GM12878 (cell line): ENCODE measurements at regions not wholly inside any gene's neighbourhood (a gene's known extent, or its start where the extent isn't known, plus 50 kb on each side); places are given as distances from the start of the nearest gene placed in this dataset.

Source experiments
- ATAC-seq: fragments of 200-7000 bp; cut with Tn5 transposase; 3 replicates; pipeline ENCODE4 v1.9.1; 2020; ENCODE audit warnings: mild to moderate bottlenecking, moderate library complexity
- BruUV-seq: library from RNA; stranded (reverse); fragments of 400-500 nt; replicated peaks from 2 replicates; lab custom pipeline; 2021; lab: Mats Ljungman, UMichigan
- CTCF ChIA-PET: fragments of 300-600 bp; sonication (Branson Sonifier 250); formaldehyde crosslinking; extraction: SDS; loops from one replicate; lab custom pipeline; 2021; ENCODE audit warnings: inconsistent platforms; lab: Yijun Ruan, JAX
- POLR2A ChIA-PET: fragments of 350-600 bp; formaldehyde crosslinking; extraction: SDS; loops from one replicate; lab custom pipeline; 2021; ENCODE audit warnings: inconsistent platforms; lab: Charles Lee
- RAD21 ChIA-PET: fragments of 300-600 bp; sonication (Branson Sonifier 250); formaldehyde crosslinking; loops from one replicate; lab custom pipeline; 2023; ENCODE audit warnings: antibody characterized with exemption; ENCODE audit not compliant: unreplicated experiment; lab: Charles Lee
- SMC1A ChIA-PET: fragments of 300-600 bp; sonication (Branson Sonifier 250); formaldehyde crosslinking; loops from one replicate; lab custom pipeline; 2023; ENCODE audit not compliant: unreplicated experiment, uncharacterized antibody; lab: Charles Lee
- DNase-seq: peaks from one replicate; pipeline ENCODE4 v3.0.0-alpha.2; 2011; ENCODE audit warnings: low read depth, low spot score
- FAIRE-seq: peaks from 3 replicates; lab custom pipeline; 2011; peaks lifted over from hg19 to GRCh38; lab: Jason Lieb, UNC
- H2AFZ ChIP-seq: 2 replicates; pipeline ENCODE4 v1.6.0; 2011; ENCODE audit warnings: low read depth, low read length, control low read depth; ENCODE audit not compliant: control insufficient read depth
- H3K27ac ChIP-seq: 2 replicates; pipeline ENCODE4 v1.5.1; 2011; ENCODE audit warnings: control low read depth; ENCODE audit not compliant: control insufficient read depth, insufficient read depth
- H3K27me3 ChIP-seq, 2 experiments: replicated peaks in 1 of 2; 2 replicates each; pipeline versions ENCODE4 v1.6.0 to v1.6.1; 2011; ENCODE audit warnings: low read length in 1 of 2; ENCODE audit not compliant: control insufficient read depth in 2 of 2, insufficient read depth in 2 of 2
- H3K36me3 ChIP-seq, 2 experiments: 2 replicates each; pipeline ENCODE4 v1.5.1; 2011; ENCODE audit warnings: low read length in 1 of 2; ENCODE audit not compliant: control insufficient read depth in 2 of 2, insufficient read depth in 2 of 2
- H3K4me1 ChIP-seq: 2 replicates; pipeline ENCODE4 v1.6.1; 2011; ENCODE audit warnings: mild to moderate bottlenecking, low read length, moderate library complexity, mixed read lengths; ENCODE audit not compliant: control insufficient read depth, insufficient read depth
- H3K4me2 ChIP-seq: 2 replicates; pipeline ENCODE4 v1.6.0; 2011; ENCODE audit warnings: control low read depth; ENCODE audit not compliant: control insufficient read depth, insufficient read depth
- H3K4me3 ChIP-seq: fragments of 200-600 bp; sonication (generic); 2 replicates; pipeline ENCODE4 v1.5.1; 2016
- H3K79me2 ChIP-seq: 2 replicates; pipeline ENCODE4 v1.6.0; 2011; ENCODE audit warnings: low read length; ENCODE audit not compliant: control insufficient read depth, insufficient read depth
- H3K9ac ChIP-seq: 2 replicates; pipeline ENCODE4 v1.8.0; 2011; ENCODE audit warnings: low read length, control low read depth, mixed read lengths; ENCODE audit not compliant: control insufficient read depth, insufficient read depth
- H3K9me3 ChIP-seq: replicated peaks from 3 replicates; pipeline ENCODE4 v1.5.1; 2011; ENCODE audit warnings: mild to moderate bottlenecking, low read length; ENCODE audit not compliant: control insufficient read depth, insufficient read depth
- H4K20me1 ChIP-seq: 2 replicates; pipeline ENCODE4 v1.6.0; 2011; ENCODE audit not compliant: control insufficient read depth, insufficient read depth
- BRCA1 ChIP-seq: IDR thresholded peaks from 2 replicates; pipeline ENCODE4 v1.6.1; 2011; ENCODE audit warnings: low read depth, low read length, improper control_type of control experiment
- CREB1 ChIP-seq: IDR thresholded peaks from 2 replicates; pipeline ENCODE4 v1.6.1; 2012; ENCODE audit warnings: low read depth, mild to moderate bottlenecking, inconsistent platforms
- NR2C1 ChIP-seq: fragments of 450-650 bp; IDR thresholded peaks from 2 replicates; pipeline ENCODE4 v1.6.1; 2017; ENCODE audit warnings: antibody characterized with exemption, mild to moderate bottlenecking, moderate library complexity
- PML ChIP-seq: IDR thresholded peaks from 2 replicates; pipeline ENCODE4 v1.6.1; 2012; ENCODE audit warnings: low read length, inconsistent platforms
- RUNX3 ChIP-seq: IDR thresholded peaks from 2 replicates; pipeline ENCODE4 v1.6.1; 2012; ENCODE audit warnings: low read length, inconsistent platforms
- SP1 ChIP-seq: IDR thresholded peaks from one replicate; pipeline ENCODE4 v1.6.1; 2011; ENCODE audit warnings: low read depth, low read length
- ZBED1 ChIP-seq: IDR thresholded peaks from 2 replicates; pipeline ENCODE4 v1.6.1; 2016; ENCODE audit warnings: borderline replicate concordance
- WGBS: methylation state at CpG from one replicate; pipeline ENCODE4 v1.1.6; 2016; ENCODE audit warnings: low lambda C conversion rate; ENCODE audit not compliant: insufficient replicate concordance, insufficient coverage; ENCODE audit errors: missing lambda C conversion rate; 5-methylcytosine and 5-hydroxymethylcytosine counted together
- in situ Hi-C: fragments of 300-500 bp; cut with MboI; formaldehyde crosslinking; loops from 9 replicates; pipeline ENCODE4 v1.14.3; 2018; ENCODE audit warnings: mixed read lengths
- intact Hi-C: fragments of 100-400 bp; cut with micrococcal nuclease; formaldehyde crosslinking; loops from one replicate; pipeline ENCODE4 v1.14.2; 2022; ENCODE audit not compliant: unreplicated experiment
- TF ChIP-seq, protein P1 (sequence below): IDR thresholded peaks from 2 replicates; pipeline ENCODE4 v1.6.1; 2012; ENCODE audit warnings: mild to moderate bottlenecking, low read depth, low read length
- TF ChIP-seq, protein P2 (sequence below): fragments of 450-650 bp; formaldehyde crosslinking; IDR thresholded peaks from 2 replicates; pipeline ENCODE4 v1.4.0; 2022; ENCODE audit warnings: mild to moderate bottlenecking, moderate library complexity

DNA sequence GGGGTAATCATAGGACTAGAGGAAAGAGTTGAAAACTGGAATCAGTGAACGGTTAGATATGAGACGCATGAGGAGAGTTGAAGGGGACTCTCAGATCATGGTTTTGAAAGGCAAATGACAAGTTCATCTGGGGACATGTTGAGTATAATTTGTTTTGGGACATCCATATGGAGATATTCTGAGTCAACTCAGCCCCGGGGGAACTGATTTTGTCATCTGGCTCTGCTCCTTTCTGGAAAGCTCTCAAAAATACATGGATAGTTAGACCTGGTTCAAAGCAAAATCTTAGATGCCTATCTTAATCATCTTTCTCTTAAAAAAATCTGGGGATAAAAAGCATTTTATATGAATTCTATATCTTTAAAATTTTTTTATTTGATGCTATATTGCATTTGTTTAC is 161.2 kb downstream of the SNX18 start:
- no TSS peak for BruUV-seq
- ATAC-seq (no peak), DNase-seq (no peak), FAIRE-seq (no peak)
- Histone ChIP-seq H3K9ac (no peak overlapping the region), H3K4me2 (no peak overlapping the region), H2AFZ (no peak overlapping the region), H3K4me3 (no peak overlapping the region), H3K9me3 (no peaks in the 10 kb centered on the region), H3K79me2 (no peaks in the 10 kb centered on the region), H3K27me3 (no peaks in the 10 kb centered on the region), H4K20me1 (no peaks in the 10 kb centered on the region), H3K27ac (no peak overlapping the region), H3K4me1 (0 out of 2 replicates have a peak, but pooled peaks cover 5% of the 10 kb centered on the region), H3K36me3 (no peaks in the 10 kb centered on the region)
- POLR2A ChIA-PET: no interaction called here
- SMC1A ChIA-PET: no interaction called here
- in situ Hi-C loops (no loop called here), intact Hi-C loops (no loop called here)
- no peak for TF ChIP-seq PML
- RAD21 ChIA-PET: no interaction called here
- CTCF ChIA-PET: no interaction called here
- 0% methylated on average over 3 of the region's 3 CpGs for WGBS

DNA sequence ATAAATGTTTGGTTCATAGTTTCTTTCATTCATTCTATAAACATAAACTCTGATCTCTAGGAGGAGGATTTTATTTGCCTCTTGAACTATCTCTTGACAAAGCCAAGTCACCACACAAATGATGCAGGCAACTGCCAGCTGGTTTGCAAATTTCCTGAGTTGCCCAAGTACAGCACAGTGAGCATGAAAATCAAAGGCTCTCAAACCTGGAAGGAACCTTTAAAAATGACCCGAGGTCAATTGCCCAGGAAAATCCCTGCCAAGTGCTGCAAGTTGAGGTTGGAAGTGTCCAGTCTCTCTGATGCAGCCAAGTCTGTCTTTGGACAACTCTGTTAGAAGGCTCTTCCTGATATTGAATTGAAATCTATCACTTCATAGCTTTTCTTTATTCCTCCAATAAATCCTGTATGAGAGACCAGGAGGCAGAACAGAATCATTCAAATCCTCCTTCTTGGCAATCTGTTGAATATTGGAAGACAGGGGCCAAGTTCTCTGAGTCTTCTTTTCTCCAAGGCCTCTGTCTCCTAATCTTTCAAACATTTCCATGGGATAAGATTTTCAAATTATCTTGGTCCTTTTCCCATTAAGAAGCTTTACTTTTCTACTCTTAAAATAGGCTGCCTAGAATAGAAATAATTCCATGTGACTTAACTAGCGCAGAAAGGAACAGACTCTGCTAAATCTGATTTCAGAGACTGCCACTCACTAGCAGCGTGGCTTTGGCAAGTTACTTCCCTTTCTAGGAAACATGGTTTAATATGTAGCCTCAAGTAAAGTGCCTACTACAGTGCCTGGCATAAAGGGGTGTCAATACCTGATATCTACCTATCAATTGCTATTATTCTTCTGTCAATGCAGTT is 159.2 kb downstream of the SNX18 start:
- intact Hi-C loops: no loop called here
- SMC1A ChIA-PET: no interaction called here
- Histone ChIP-seq H4K20me1 (no peaks in the 10 kb centered on the region), H3K9me3 (peaks cover 7% of the 10 kb centered on the region), H3K27ac (no peak overlapping the region), H3K36me3 (no peaks in the 10 kb centered on the region), H3K4me1 (peaks cover 10% of the 10 kb centered on the region; the same call in 1 of the 2 replicates), H3K79me2 (no peaks in the 10 kb centered on the region), H3K4me3 (no peak overlapping the region), H3K4me2 (no peak overlapping the region), H3K9ac (no peak overlapping the region), H3K27me3 (no peaks in the 10 kb centered on the region), H2AFZ (no peak overlapping the region)
- TF ChIP-seq BRCA1 (no peak), RUNX3 (no peak), SP1 (no peak), NR2C1 (no peak), CREB1 (no peak), ZBED1 (no peak)
- TF ChIP-seq, protein P1, sequence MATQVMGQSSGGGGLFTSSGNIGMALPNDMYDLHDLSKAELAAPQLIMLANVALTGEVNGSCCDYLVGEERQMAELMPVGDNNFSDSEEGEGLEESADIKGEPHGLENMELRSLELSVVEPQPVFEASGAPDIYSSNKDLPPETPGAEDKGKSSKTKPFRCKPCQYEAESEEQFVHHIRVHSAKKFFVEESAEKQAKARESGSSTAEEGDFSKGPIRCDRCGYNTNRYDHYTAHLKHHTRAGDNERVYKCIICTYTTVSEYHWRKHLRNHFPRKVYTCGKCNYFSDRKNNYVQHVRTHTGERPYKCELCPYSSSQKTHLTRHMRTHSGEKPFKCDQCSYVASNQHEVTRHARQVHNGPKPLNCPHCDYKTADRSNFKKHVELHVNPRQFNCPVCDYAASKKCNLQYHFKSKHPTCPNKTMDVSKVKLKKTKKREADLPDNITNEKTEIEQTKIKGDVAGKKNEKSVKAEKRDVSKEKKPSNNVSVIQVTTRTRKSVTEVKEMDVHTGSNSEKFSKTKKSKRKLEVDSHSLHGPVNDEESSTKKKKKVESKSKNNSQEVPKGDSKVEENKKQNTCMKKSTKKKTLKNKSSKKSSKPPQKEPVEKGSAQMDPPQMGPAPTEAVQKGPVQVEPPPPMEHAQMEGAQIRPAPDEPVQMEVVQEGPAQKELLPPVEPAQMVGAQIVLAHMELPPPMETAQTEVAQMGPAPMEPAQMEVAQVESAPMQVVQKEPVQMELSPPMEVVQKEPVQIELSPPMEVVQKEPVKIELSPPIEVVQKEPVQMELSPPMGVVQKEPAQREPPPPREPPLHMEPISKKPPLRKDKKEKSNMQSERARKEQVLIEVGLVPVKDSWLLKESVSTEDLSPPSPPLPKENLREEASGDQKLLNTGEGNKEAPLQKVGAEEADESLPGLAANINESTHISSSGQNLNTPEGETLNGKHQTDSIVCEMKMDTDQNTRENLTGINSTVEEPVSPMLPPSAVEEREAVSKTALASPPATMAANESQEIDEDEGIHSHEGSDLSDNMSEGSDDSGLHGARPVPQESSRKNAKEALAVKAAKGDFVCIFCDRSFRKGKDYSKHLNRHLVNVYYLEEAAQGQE: no peak
- TF ChIP-seq, protein P2, sequence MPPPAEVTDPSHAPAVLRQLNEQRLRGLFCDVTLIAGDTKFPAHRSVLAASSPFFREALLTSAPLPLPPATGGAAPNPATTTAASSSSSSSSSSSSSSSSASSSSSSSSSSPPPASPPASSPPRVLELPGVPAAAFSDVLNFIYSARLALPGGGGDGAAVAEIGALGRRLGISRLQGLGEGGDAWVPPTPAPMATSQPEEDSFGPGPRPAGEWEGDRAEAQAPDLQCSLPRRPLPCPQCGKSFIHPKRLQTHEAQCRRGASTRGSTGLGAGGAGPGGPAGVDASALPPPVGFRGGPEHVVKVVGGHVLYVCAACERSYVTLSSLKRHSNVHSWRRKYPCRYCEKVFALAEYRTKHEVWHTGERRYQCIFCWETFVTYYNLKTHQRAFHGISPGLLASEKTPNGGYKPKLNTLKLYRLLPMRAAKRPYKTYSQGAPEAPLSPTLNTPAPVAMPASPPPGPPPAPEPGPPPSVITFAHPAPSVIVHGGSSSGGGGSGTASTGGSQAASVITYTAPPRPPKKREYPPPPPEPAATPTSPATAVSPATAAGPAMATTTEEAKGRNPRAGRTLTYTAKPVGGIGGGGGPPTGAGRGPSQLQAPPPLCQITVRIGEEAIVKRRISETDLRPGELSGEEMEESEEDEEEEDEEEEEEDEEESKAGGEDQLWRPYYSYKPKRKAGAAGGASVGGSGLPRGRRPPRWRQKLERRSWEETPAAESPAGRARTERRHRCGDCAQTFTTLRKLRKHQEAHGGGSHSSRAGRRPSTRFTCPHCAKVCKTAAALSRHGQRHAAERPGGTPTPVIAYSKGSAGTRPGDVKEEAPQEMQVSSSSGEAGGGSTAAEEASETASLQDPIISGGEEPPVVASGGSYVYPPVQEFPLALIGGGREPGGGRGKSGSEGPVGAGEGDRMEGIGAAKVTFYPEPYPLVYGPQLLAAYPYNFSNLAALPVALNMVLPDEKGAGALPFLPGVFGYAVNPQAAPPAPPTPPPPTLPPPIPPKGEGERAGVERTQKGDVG (CRISPR knock-in tag): no peak
- CTCF ChIA-PET: no interaction called here
- no TSS peak for BruUV-seq
- POLR2A ChIA-PET: no interaction called here
- WGBS: 33% methylated on average over 3 of the region's 3 CpGs
- ATAC-seq (no peak), FAIRE-seq (no peak), DNase-seq (no peak)
- in situ Hi-C loops: no loop called here
- RAD21 ChIA-PET: no interaction called here
